SK-N-SH (cell line): ENCODE measurements at regions not wholly inside any gene's neighbourhood (a gene's known extent, or its start where the extent isn't known, plus 50 kb on each side); places are given as distances from the start of the nearest gene placed in this dataset.

Source experiments
- CTCF ChIA-PET: fragments of 300-600, 350-600 bp; formaldehyde crosslinking; extraction: SDS; loops from one replicate; lab custom pipeline; 2021; lab: Yijun Ruan, JAX
- POLR2A ChIA-PET: fragments of 350-600 bp; sonication (Branson Sonifier 250); formaldehyde crosslinking; extraction: SDS; loops from one replicate; lab custom pipeline; 2020; ENCODE audit warnings: antibody characterized with exemption, inconsistent platforms; lab: Yijun Ruan, JAX
- DNase-seq: peaks from one replicate; pipeline ENCODE4 v3.0.0; 2012
- H2AFZ ChIP-seq: fragments of 200-600 bp; sonication (generic); 2 replicates; pipeline ENCODE4 v1.8.1; 2016; ENCODE audit warnings: antibody characterized with exemption, mild to moderate bottlenecking, low read depth
- H3F3A ChIP-seq: fragments of 200-600 bp; sonication (generic); replicated peaks from 2 replicates; pipeline ENCODE3; 2016; ENCODE audit warnings: antibody characterized with exemption, mild to moderate bottlenecking; ENCODE audit not compliant: insufficient read depth
- H3K27ac ChIP-seq, 2 experiments: fragments of 200-500 bp in 1 of 2; fragments of 200-600 bp in 1 of 2; sonication (Bioruptor generic) in 1 of 2; sonication (generic), shearing (Covaris generic) in 1 of 2; 2 replicates each; pipeline versions ENCODE4 v1.5.1 to v1.6.1; 2014 to 2016; ENCODE audit warnings: low read depth in 2 of 2, inconsistent platforms in 1 of 2, low read length in 1 of 2, mild to moderate bottlenecking in 1 of 2, mixed read lengths in 1 of 2
- H3K27me3 ChIP-seq: fragments of 200-600 bp; sonication (generic), shearing (Covaris generic); 2 replicates; pipeline ENCODE4 v1.6.1; 2016; ENCODE audit warnings: mixed run types; ENCODE audit not compliant: insufficient read depth
- H3K36me3 ChIP-seq, 2 experiments: fragments of 200-500 bp in 1 of 2; fragments of 200-600 bp in 1 of 2; sonication (Bioruptor generic) in 1 of 2; sonication (generic) in 1 of 2; replicated peaks in 1 of 2; 2 replicates each; pipeline versions ENCODE3 to v1.5.1; 2014 to 2016; ENCODE audit warnings: low read length in 1 of 2, mild to moderate bottlenecking in 1 of 2; ENCODE audit not compliant: insufficient read depth in 2 of 2, control insufficient read depth in 1 of 2
- H3K4me1 ChIP-seq, 2 experiments: fragments of 200-500 bp in 1 of 2; fragments of 200-600 bp in 1 of 2; sonication (Bioruptor generic) in 1 of 2; sonication (generic), shearing (Covaris generic) in 1 of 2; 2 replicates each; pipeline versions ENCODE4 v1.5.1 to v1.6.1; 2014 to 2016; ENCODE audit warnings: low read depth in 1 of 2, low read length in 1 of 2, mixed run types in 1 of 2; ENCODE audit not compliant: insufficient read depth in 2 of 2, control insufficient read depth in 1 of 2
- H3K4me2 ChIP-seq: fragments of 200-600 bp; sonication (generic), shearing (Covaris generic); 2 replicates; pipeline ENCODE4 v1.6.1; 2017; ENCODE audit warnings: mixed run types
- H3K4me3 ChIP-seq, 2 experiments: fragments of 200-500 bp in 1 of 2; fragments of 200-600 bp in 1 of 2; sonication (Bioruptor generic) in 1 of 2; sonication (generic), shearing (Covaris generic) in 1 of 2; 2 replicates each; pipeline versions ENCODE4 v1.5.1 to v1.8.1; 2014 to 2016; ENCODE audit warnings: low read depth in 2 of 2, inconsistent platforms in 1 of 2, low read length in 1 of 2, mild to moderate bottlenecking in 1 of 2, mixed read lengths in 1 of 2, moderate library complexity in 1 of 2
- H3K79me2 ChIP-seq: fragments of 200-600 bp; sonication (generic); 2 replicates; pipeline ENCODE4 v1.8.1; 2017; ENCODE audit warnings: mild to moderate bottlenecking; ENCODE audit not compliant: insufficient read depth
- H3K9ac ChIP-seq: fragments of 200-600 bp; sonication (generic); 2 replicates; pipeline ENCODE4 v1.6.1; 2017; ENCODE audit warnings: mixed run types
- H3K9me2 ChIP-seq: fragments of 200-600 bp; sonication (generic); 2 replicates; pipeline ENCODE4 v1.6.1; 2017; ENCODE audit warnings: mixed run types
- H3K9me3 ChIP-seq: fragments of 200-600 bp; sonication (generic); 2 replicates; pipeline ENCODE4 v1.6.1; 2017; ENCODE audit warnings: mixed run types, mild to moderate bottlenecking, moderate library complexity
- H4K20me1 ChIP-seq: fragments of 200-600 bp; sonication (generic); 2 replicates; pipeline ENCODE4 v1.6.1; 2017; ENCODE audit warnings: mild to moderate bottlenecking, mixed run types; ENCODE audit not compliant: insufficient read depth
- ELF1 ChIP-seq: IDR thresholded peaks from 2 replicates; pipeline ENCODE4 v1.4.0; 2012
- EP300 ChIP-seq, 2 experiments: IDR thresholded peaks; 2 replicates each; pipeline versions ENCODE4 v1.4.0 to v1.6.1; 2012; ENCODE audit warnings: borderline replicate concordance in 1 of 2, low read depth in 1 of 2, low read length in 1 of 2
- EZH2phosphoT487 ChIP-seq: fragments of 200-600 bp; sonication (generic); IDR thresholded peaks from 2 replicates; pipeline ENCODE4 v1.6.1; 2017; ENCODE audit warnings: low read depth, mixed run types, mild to moderate bottlenecking, antibody characterized with exemption, moderate library complexity, borderline replicate concordance
- FOSL2 ChIP-seq: IDR thresholded peaks from 2 replicates; pipeline ENCODE4 v1.4.0; 2012; ENCODE audit warnings: low read depth, mild to moderate bottlenecking, moderate library complexity, borderline replicate concordance
- MXI1 ChIP-seq: IDR thresholded peaks from 2 replicates; pipeline ENCODE4 v1.6.1; 2012; ENCODE audit warnings: mild to moderate bottlenecking, low read depth, low read length, improper control_type of control experiment
- NRF1 ChIP-seq: IDR thresholded peaks from 2 replicates; pipeline ENCODE4 v1.6.1; 2012; ENCODE audit warnings: low read depth, mild to moderate bottlenecking, low read length
- RCOR1 ChIP-seq: fragments of 150-350 bp; IDR thresholded peaks from 2 replicates; pipeline ENCODE4 v1.6.1; 2017; ENCODE audit warnings: antibody characterized with exemption, low read length
- RFX5 ChIP-seq: IDR thresholded peaks from 2 replicates; pipeline ENCODE4 v1.6.1; 2012; ENCODE audit warnings: mild to moderate bottlenecking, improper control_type of control experiment, low read length
- SIN3A ChIP-seq: IDR thresholded peaks from 2 replicates; pipeline ENCODE4 v1.6.1; 2012; ENCODE audit warnings: low read depth, mild to moderate bottlenecking, low read length, moderate library complexity, borderline replicate concordance
- SMC3 ChIP-seq: IDR thresholded peaks from 2 replicates; pipeline ENCODE4 v1.6.1; 2012; ENCODE audit warnings: low read depth, low read length, improper control_type of control experiment
- TAF1 ChIP-seq: IDR thresholded peaks from 2 replicates; pipeline ENCODE4 v1.6.1; 2012; ENCODE audit warnings: low read depth, mild to moderate bottlenecking, low read length, moderate library complexity, borderline replicate concordance
- WGBS: methylation state at CpG from one replicate; pipeline ENCODE4 v1.1.6; 2017; ENCODE audit warnings: low lambda C conversion rate; 5-methylcytosine and 5-hydroxymethylcytosine counted together
- TF ChIP-seq, protein P1 (sequence below): IDR thresholded peaks from 2 replicates; pipeline ENCODE4 v1.4.0; 2012; ENCODE audit warnings: low read depth, borderline replicate concordance

DNA sequence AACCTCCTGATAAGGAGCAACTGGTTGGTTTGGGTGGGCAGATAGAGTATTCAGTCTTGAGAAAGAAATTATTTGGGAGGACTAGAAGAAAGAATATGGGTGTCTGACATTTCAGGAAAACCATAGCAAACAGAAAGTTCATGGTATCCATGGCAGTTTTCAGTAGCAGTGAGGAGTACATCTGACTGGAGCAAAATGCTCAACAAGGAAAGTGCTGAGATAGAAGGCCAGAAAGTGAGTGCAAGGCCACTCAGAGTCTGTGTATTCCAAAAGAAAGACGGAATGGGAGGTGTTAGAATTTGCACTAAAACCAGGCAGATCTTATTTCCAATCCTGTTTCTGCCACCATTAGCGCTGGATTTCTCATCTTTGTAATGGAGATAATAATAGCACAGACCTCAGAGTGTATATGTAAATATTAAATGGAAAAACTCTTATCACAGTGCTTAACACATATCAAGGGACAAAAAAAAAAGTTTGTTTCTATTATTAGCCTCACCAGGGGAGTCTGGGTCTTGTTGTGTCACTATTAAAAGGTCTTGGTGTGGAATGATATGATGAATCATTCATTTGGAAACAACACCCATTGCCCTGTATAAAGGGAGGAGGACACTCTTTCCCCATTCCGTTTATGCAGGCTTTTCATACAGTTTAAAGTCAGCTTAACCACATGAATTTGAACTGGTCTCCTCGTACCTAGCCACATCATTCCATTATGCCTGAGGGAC lies 349.8 kb downstream of the IPO8 start:
- no peak overlapping the region for H3K27ac ChIP-seq
- H3K79me2 ChIP-seq = no peaks in the 10 kb centered on the region
- TF ChIP-seq, protein P1, sequence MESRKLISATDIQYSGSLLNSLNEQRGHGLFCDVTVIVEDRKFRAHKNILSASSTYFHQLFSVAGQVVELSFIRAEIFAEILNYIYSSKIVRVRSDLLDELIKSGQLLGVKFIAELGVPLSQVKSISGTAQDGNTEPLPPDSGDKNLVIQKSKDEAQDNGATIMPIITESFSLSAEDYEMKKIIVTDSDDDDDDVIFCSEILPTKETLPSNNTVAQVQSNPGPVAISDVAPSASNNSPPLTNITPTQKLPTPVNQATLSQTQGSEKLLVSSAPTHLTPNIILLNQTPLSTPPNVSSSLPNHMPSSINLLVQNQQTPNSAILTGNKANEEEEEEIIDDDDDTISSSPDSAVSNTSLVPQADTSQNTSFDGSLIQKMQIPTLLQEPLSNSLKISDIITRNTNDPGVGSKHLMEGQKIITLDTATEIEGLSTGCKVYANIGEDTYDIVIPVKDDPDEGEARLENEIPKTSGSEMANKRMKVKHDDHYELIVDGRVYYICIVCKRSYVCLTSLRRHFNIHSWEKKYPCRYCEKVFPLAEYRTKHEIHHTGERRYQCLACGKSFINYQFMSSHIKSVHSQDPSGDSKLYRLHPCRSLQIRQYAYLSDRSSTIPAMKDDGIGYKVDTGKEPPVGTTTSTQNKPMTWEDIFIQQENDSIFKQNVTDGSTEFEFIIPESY = no peak
- no peaks in the 10 kb centered on the region for H3K9me2 ChIP-seq
- no peak overlapping the region for H2AFZ ChIP-seq
- no peak for DNase-seq
- ChIA-PET CTCF (interaction anchor here (1.0 kb wide), 1 partner anchor 96 kb away, joined by 3 read pairs; no protein-coding TSS in a partner anchor), POLR2A (no interaction called here)
- H3K27me3 ChIP-seq = no peaks in the 10 kb centered on the region
- no peaks in the 10 kb centered on the region for H4K20me1 ChIP-seq
- H3K4me1 ChIP-seq = no peaks in the 10 kb centered on the region
- H3K4me2 ChIP-seq = no peak overlapping the region
- H3K4me3 ChIP-seq = no peak overlapping the region
- no peaks in the 10 kb centered on the region for H3K36me3 ChIP-seq
- 18% methylated on average over 4 of the region's 4 CpGs for WGBS
- H3K9me3 ChIP-seq = no peaks in the 10 kb centered on the region
- H3F3A ChIP-seq = no peaks in the 10 kb centered on the region
- no peak overlapping the region for H3K9ac ChIP-seq

DNA sequence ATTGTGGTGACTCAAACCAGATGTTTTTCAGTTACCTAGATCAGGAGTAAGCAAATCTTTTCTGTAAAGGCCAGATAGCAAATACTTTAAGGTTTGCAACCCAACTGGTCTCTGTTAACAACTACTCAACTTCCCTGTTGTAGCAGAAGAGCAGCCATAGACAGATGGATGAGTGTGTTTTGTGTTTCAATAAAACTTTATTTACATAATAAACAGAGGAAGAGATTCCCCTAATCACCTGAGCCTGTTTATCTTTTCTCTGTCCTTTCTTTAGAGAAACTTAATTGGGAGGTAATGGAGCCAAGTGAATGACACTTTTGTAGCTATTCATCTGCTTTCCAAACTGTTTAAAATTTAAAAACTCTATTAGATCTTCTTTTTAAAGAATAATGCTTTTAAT lies 365.1 kb downstream of the IPO8 start:
- Histone ChIP-seq H3K4me3 (no peak overlapping the region), H3K36me3 (no peaks in the 10 kb centered on the region), H3F3A (no peaks in the 10 kb centered on the region), H3K9me2 (no peaks in the 10 kb centered on the region), H3K9me3 (no peaks in the 10 kb centered on the region), H3K27me3 (no peaks in the 10 kb centered on the region), H2AFZ (no peak overlapping the region), H3K9ac (no peak overlapping the region), H3K4me2 (no peak overlapping the region), H3K27ac (no peak overlapping the region), H3K79me2 (no peaks in the 10 kb centered on the region), H4K20me1 (no peaks in the 10 kb centered on the region), H3K4me1 (no peaks in the 10 kb centered on the region)
- ChIA-PET POLR2A (no interaction called here), CTCF (interaction anchor here (0.9 kb wide), 1 partner anchor 12 kb away, joined by 4 read pairs; no protein-coding TSS in a partner anchor)
- DNase-seq = no peak
- TF ChIP-seq FOSL2 (no peak), RCOR1 (no peak), SMC3 (no peak), EP300 (IDR thresholded peaks at IDR 0.05; ENCODE audit: borderline replicate concordance in 1 of 2, low read depth in 1 of 2, low read length in 1 of 2) (no peak), EZH2phosphoT487 (no peak), RFX5 (no peak), SIN3A (no peak), ELF1 (no peak), TAF1 (no peak), MXI1 (no peak), NRF1 (no peak)
